ENCODE measurements at regions not wholly inside any gene's neighbourhood (a gene's known extent, or its start where the extent isn't known, plus 50 kb on each side); places are given as distances from the start of the nearest gene placed in this dataset.

GRCh38 chr10:121015916-121016315 is 164.8 kb downstream of the WDR11 start:
- no peak for TF ChIP-seq CTCF (IDR thresholded peaks at IDR 0.05; ENCODE audit: poor library complexity, severe bottlenecking)
- no peak for TF ChIP-seq MXI1 (conservative IDR thresholded peaks at IDR 0.05; ENCODE audit: poor library complexity, severe bottlenecking)
